CD4-positive, alpha-beta T cell (primary cell): ENCODE measurements at regions not wholly inside any gene's neighbourhood (a gene's known extent, or its start where the extent isn't known, plus 50 kb on each side); places are given as distances from the start of the nearest gene placed in this dataset.

Source experiments
- ATAC-seq: fragments of 200-7000 bp; cut with Tn5 transposase; one replicate; pipeline ENCODE4 v1.10.0; 2022; ENCODE audit warnings: mild to moderate bottlenecking; ENCODE audit not compliant: poor library complexity
- CTCF ChIA-PET: fragments of 350-600 bp; sonication (Branson Sonifier 250); formaldehyde crosslinking; loops from one replicate; lab custom pipeline; 2021; ENCODE audit warnings: antibody characterized with exemption, inconsistent platforms; lab: Charles Lee
- POLR2A ChIA-PET: fragments of 350-600 bp; sonication (Branson Sonifier 250); formaldehyde crosslinking; loops from one replicate; lab custom pipeline; 2021; ENCODE audit warnings: antibody characterized with exemption, inconsistent platforms; lab: Charles Lee
- DNase-seq, 14 experiments: peaks; one replicate each; pipeline ENCODE4 v3.0.0-alpha.2; 2013 to 2020; ENCODE audit warnings: mixed read lengths in 2 of 14
- H3K27ac ChIP-seq, 2 donors: one replicate each; pipeline versions ENCODE4 v1.5.1 to v1.7.0; 2013; ENCODE audit warnings: low read length in 2 of 2, low read depth in 1 of 2, mild to moderate bottlenecking in 1 of 2
- H3K27me3 ChIP-seq, 2 experiments: 1 replicate in 1 of 2; 2 replicates in 1 of 2; pipeline versions ENCODE4 v1.6.1 to v1.7.0; 2013; ENCODE audit warnings: low read length in 2 of 2, control low read depth in 1 of 2, mild to moderate bottlenecking in 1 of 2, moderate library complexity in 1 of 2; ENCODE audit not compliant: insufficient read depth in 2 of 2, control insufficient read depth in 1 of 2
- H3K36me3 ChIP-seq: one replicate; pipeline ENCODE4 v1.6.1; 2013; ENCODE audit warnings: low read length, control low read depth; ENCODE audit not compliant: insufficient read depth
- H3K4me1 ChIP-seq: one replicate; pipeline ENCODE4 v1.6.1; 2013; ENCODE audit warnings: low read length, control low read depth; ENCODE audit not compliant: insufficient read depth
- H3K4me3 ChIP-seq: one replicate; pipeline ENCODE4 v1.5.1; 2013; ENCODE audit warnings: mild to moderate bottlenecking, low read length, moderate library complexity
- H3K9me3 ChIP-seq, 2 experiments: 1 replicate in 1 of 2; 2 replicates in 1 of 2; pipeline versions ENCODE4 v1.6.1 to v1.7.0; 2013; ENCODE audit warnings: low read length in 2 of 2, mild to moderate bottlenecking in 2 of 2, control low read depth in 1 of 2, moderate library complexity in 1 of 2; ENCODE audit not compliant: control insufficient read depth in 1 of 2, insufficient read depth in 1 of 2
- H3K27ac Mint-ChIP-seq: one replicate; pipeline ENCODE4 v1.8.0; 2020; ENCODE audit warnings: mixed read lengths
- H3K27me3 Mint-ChIP-seq: one replicate; pipeline ENCODE4 v1.8.0; 2021; ENCODE audit warnings: mixed read lengths
- H3K36me3 Mint-ChIP-seq: one replicate; pipeline ENCODE4 v1.8.0; 2021; ENCODE audit warnings: low read depth, mixed read lengths
- H3K4me1 Mint-ChIP-seq: one replicate; pipeline ENCODE4 v1.8.0; 2021; ENCODE audit warnings: low read depth, mixed read lengths
- H3K4me3 Mint-ChIP-seq: one replicate; pipeline ENCODE4 v1.8.0; 2020; ENCODE audit warnings: mild to moderate bottlenecking, mixed read lengths
- H3K9me3 Mint-ChIP-seq: one replicate; pipeline ENCODE4 v1.8.0; 2020; ENCODE audit warnings: mixed read lengths
- intact Hi-C, 2 experiments: fragments of 100-400 bp; cut with DNase I in 1 of 2; cut with micrococcal nuclease in 1 of 2; formaldehyde crosslinking; loops; one replicate each; pipeline versions ENCODE4 v1.15.1 to v1.9.0; 2023 to 2025; cut with DNase I, micrococcal nuclease
- TF ChIP-seq, protein P1 (sequence below): fragments of 200-600 bp; IDR thresholded peaks from one replicate; pipeline ENCODE4 v1.8.0; 2022; ENCODE audit warnings: antibody characterized with exemption, mild to moderate bottlenecking

DNA sequence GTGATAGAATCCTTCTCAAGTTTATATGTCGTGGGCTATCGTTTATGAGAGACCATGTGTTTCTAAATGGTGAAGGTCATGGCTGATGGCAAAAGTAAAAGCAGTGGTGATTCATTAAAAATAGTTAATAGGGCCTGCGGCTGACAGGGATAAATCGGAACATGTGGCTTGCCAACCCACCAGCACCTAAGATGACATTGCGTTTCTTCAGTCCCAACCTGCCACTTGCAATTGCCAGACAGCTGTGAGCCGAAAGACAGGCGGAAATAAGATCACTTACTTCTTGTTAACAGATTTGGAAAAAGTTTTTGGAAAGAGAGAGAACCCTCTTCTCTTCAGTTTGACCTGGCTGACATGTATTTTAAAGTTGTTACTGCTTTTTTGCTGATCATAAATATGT, 131.5 kb upstream of the MPPED2 start:
- H3K4me3 Mint-ChIP-seq = no peak overlapping the region
- Histone ChIP-seq H3K27ac (no peak overlapping the region), H3K4me1 (no peaks in the 10 kb centered on the region), H3K36me3 (no peaks in the 10 kb centered on the region), H3K4me3 (no peak overlapping the region), H3K27me3 (no peaks in the 10 kb centered on the region), H3K9me3 (no peaks in the 10 kb centered on the region)
- DNase-seq = no peak
- peaks cover 3% of the 10 kb centered on the region for H3K9me3 Mint-ChIP-seq
- POLR2A ChIA-PET = no interaction called here
- TF ChIP-seq, protein P1, sequence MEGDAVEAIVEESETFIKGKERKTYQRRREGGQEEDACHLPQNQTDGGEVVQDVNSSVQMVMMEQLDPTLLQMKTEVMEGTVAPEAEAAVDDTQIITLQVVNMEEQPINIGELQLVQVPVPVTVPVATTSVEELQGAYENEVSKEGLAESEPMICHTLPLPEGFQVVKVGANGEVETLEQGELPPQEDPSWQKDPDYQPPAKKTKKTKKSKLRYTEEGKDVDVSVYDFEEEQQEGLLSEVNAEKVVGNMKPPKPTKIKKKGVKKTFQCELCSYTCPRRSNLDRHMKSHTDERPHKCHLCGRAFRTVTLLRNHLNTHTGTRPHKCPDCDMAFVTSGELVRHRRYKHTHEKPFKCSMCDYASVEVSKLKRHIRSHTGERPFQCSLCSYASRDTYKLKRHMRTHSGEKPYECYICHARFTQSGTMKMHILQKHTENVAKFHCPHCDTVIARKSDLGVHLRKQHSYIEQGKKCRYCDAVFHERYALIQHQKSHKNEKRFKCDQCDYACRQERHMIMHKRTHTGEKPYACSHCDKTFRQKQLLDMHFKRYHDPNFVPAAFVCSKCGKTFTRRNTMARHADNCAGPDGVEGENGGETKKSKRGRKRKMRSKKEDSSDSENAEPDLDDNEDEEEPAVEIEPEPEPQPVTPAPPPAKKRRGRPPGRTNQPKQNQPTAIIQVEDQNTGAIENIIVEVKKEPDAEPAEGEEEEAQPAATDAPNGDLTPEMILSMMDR = no peak
- CTCF ChIA-PET = no interaction called here
- H3K36me3 Mint-ChIP-seq = no peaks in the 10 kb centered on the region
- ATAC-seq = no peak
- H3K27me3 Mint-ChIP-seq = no peaks in the 10 kb centered on the region
- intact Hi-C loops = no loop called here
- H3K4me1 Mint-ChIP-seq = no peaks in the 10 kb centered on the region
- no peak overlapping the region for H3K27ac Mint-ChIP-seq

DNA sequence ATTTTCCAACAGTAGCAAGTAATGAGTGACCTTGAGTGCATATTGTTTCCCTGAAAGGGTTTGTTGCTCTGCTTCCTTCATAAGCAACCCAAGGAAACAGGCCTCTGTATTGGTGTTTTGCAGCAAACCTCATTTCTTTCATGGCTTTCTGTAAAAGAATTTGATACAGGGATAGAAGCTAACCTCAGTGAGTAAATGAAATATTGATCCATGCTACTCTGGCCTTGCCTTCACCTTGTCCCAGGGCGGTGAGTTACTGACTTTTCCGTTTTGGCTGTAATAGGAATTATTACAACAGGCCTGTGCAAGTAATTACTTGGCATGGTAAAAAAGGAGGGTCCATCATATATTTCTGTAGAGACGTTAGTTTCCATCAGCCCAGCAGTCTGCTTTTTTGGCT, 130.9 kb upstream of the MPPED2 start:
- no peak overlapping the region for H3K4me3 ChIP-seq
- peaks cover 3% of the 10 kb centered on the region for H3K9me3 Mint-ChIP-seq
- H3K27me3 ChIP-seq = no peaks in the 10 kb centered on the region
- ATAC-seq (no peak), DNase-seq (no peak)
- intact Hi-C loops = no loop called here
- H3K27me3 Mint-ChIP-seq = no peaks in the 10 kb centered on the region
- CTCF ChIA-PET = no interaction called here
- no peaks in the 10 kb centered on the region for H3K9me3 ChIP-seq
- no peak overlapping the region for H3K27ac ChIP-seq
- TF ChIP-seq, protein P1 = no peak
- POLR2A ChIA-PET = no interaction called here
- H3K4me1 Mint-ChIP-seq = no peaks in the 10 kb centered on the region
- H3K36me3 ChIP-seq = no peaks in the 10 kb centered on the region
- H3K36me3 Mint-ChIP-seq = no peaks in the 10 kb centered on the region
- H3K27ac Mint-ChIP-seq = no peak overlapping the region
- H3K4me3 Mint-ChIP-seq = no peak overlapping the region
- no peaks in the 10 kb centered on the region for H3K4me1 ChIP-seq

DNA sequence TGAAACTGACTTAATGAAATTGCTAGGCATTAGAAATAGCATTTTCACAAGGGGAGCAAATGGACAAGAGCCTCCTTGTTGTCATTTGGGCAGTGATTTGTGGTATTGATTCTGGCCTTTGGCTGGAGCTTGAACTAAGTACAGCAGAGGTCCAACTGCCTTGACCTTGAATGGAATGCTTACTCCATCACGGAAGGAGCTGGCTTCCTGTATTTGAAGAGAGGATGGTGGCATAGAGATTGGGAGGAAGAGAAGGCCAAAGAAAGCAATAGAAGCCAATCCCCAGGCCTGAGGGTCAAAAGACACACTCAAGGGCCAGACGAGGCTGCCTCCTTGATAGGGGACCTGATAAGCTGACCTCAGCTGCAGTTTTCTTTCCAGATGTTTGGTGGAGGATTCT, 126.6 kb upstream of the MPPED2 start:
- Histone ChIP-seq H3K27me3 (no peaks in the 10 kb centered on the region), H3K27ac (no peak overlapping the region), H3K9me3 (no peaks in the 10 kb centered on the region), H3K4me3 (no peak overlapping the region), H3K36me3 (no peaks in the 10 kb centered on the region), H3K4me1 (no peaks in the 10 kb centered on the region)
- H3K27ac Mint-ChIP-seq = no peak overlapping the region
- H3K36me3 Mint-ChIP-seq = no peaks in the 10 kb centered on the region
- no peak for DNase-seq
- TF ChIP-seq, protein P1 = no peak
- ChIA-PET CTCF (no interaction called here), POLR2A (no interaction called here)
- intact Hi-C loops = no loop called here
- ATAC-seq = no peak
- H3K27me3 Mint-ChIP-seq = no peaks in the 10 kb centered on the region
- no peaks in the 10 kb centered on the region for H3K4me1 Mint-ChIP-seq
- no peak overlapping the region for H3K4me3 Mint-ChIP-seq
- peaks cover 3% of the 10 kb centered on the region for H3K9me3 Mint-ChIP-seq
